ENCODE measurements at regions not wholly inside any gene's neighbourhood (a gene's known extent, or its start where the extent isn't known, plus 50 kb on each side); places are given as distances from the start of the nearest gene placed in this dataset.

DNA sequence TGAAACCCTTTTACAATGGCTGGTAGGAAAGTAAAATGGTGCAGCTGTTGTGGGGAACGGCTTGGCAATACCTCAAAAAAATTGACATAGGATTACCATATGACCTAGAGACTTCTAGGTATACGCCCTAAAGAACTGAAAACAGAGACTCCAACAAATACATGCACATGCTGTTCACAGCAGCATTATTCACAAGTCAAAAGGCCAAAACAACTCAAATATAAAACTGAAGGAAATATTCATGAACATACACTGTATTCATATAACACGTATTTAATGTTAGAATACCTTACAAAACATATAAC, 74.6 kb downstream of the FOXA2 start:
- H4K20me1 ChIP-seq (replicated peaks; ENCODE audit: control insufficient read depth, insufficient read depth, low read length) = no peaks in the 10 kb centered on the region
- no peak overlapping the region; the same call in 1 of the 2 replicates for H2AFZ ChIP-seq (ENCODE audit: low read depth, low read length)
- TF ChIP-seq SOX6 (IDR thresholded peaks at IDR 0.05) = no peak
- 0 out of 2 replicates have a peak, but pooled peaks have one; percentile 1 for TF ChIP-seq ESRRA (IDR thresholded peaks at IDR 0.05; ENCODE audit: borderline replicate concordance, low read depth)
- CTCF ChIA-PET (ENCODE audit: low intra/inter-chr PET ratio) = no interaction called here
- BruUV-seq (replicated peaks) = no TSS peak
- no peaks in the 10 kb centered on the region for H3K36me3 ChIP-seq (ENCODE audit: control insufficient read depth, insufficient read depth, low read length)
- no peak for ATAC-seq
- no peak overlapping the region for H3K4me3 ChIP-seq
- no peak for FAIRE-seq
- peaks cover 0 to 1% of the 10 kb centered on the region in 2 experiments; a peak in 1 of 5 replicates for H3K27me3 ChIP-seq (ENCODE audit: control insufficient read depth in 2 of 2, insufficient read depth in 2 of 2, low read length in 2 of 2)
- no peaks in the 10 kb centered on the region for H3K9me1 ChIP-seq (ENCODE audit: control insufficient read depth, insufficient read depth, low read length)
- POLR2A ChIA-PET = interaction anchor here (0.6 kb wide), 1 partner anchor 75 kb away, joined by 4 read pairs; no protein-coding TSS in a partner anchor
- DNase-seq (ENCODE audit: extremely low read depth in 1 of 4, low spot score in 3 of 4) = no peak
- H3K9ac ChIP-seq (ENCODE audit: insufficient read depth in 1 of 2, low read depth in 2 of 2, low read length in 2 of 2) = no peak overlapping the region
- no peaks in the 10 kb centered on the region for H3K79me2 ChIP-seq (ENCODE audit: control insufficient read depth, insufficient read depth, low read length)
- no peak overlapping the region for H3K27ac ChIP-seq (ENCODE audit: extremely low read depth, low read depth, low read length)
- in situ Hi-C loops (cut with MboI) (no loop called here), intact Hi-C loops (cut with micrococcal nuclease) (no loop called here)
- no peak overlapping the region for H3K4me2 ChIP-seq (ENCODE audit: insufficient read depth, low read length)
- peaks cover 3 to 10% of the 10 kb centered on the region in 2 experiments; a peak in 3 of 5 replicates for H3K4me1 ChIP-seq (replicated peaks in 1 of 2; ENCODE audit: control insufficient read depth in 2 of 2, insufficient read depth in 2 of 2, low read length in 2 of 2)
- no peaks in the 10 kb centered on the region for H3K9me3 ChIP-seq (replicated peaks; ENCODE audit: control insufficient read depth, insufficient read depth, low read depth, low read length)
- 51% methylated on average over 3 of the region's 3 CpGs for WGBS (ENCODE audit: insufficient coverage, low coverage, missing lambda C conversion rate)

DNA sequence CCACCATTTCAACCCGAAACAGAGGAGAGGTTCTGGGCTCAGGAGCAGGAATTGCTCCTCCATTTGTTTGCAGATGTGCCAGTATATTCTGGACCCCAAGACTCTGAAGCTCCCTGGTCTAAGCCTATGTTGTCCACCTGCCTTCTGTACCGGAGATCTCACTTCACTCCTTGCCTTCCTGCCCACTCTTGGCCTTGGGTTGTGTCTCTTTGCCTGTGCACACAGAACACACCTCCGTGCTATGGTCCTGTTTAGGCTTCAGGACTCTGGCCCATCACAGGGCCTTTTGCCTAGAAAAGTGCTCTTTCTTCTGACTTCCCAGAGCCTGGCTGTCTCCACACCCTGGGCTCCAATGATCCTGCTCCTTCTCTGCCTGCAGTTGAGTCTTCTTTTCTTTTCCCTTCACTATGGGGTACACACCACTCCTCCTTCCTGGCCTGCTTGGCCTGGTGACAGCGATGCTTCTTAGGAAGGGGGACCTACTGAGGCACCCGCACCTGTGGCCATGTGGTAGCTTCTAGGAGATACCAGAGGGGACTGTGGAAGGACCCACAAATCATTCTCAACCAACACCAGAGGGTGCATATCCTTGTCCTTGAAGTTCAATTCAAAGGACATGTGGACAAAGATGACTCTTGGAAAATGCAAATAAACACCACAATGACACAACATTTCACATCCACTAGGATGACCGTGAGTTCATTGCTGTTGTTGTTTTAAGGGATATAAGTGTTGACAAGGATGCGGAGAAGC, 75.1 kb downstream of the FOXA2 start:
- BruUV-seq (replicated peaks) = no TSS peak
- Histone ChIP-seq H3K27me3 (ENCODE audit: control insufficient read depth in 2 of 2, insufficient read depth in 2 of 2, low read length in 2 of 2) (peaks cover 0 to 3% of the 10 kb centered on the region in 2 experiments; a peak in 1 of 5 replicates), H3K36me3 (ENCODE audit: control insufficient read depth, insufficient read depth, low read length) (no peaks in the 10 kb centered on the region), H3K4me2 (ENCODE audit: insufficient read depth, low read length) (no peak overlapping the region), H3K9ac (ENCODE audit: insufficient read depth in 1 of 2, low read depth in 2 of 2, low read length in 2 of 2) (no peak overlapping the region), H4K20me1 (replicated peaks; ENCODE audit: control insufficient read depth, insufficient read depth, low read length) (no peaks in the 10 kb centered on the region), H3K9me3 (replicated peaks; ENCODE audit: control insufficient read depth, insufficient read depth, low read depth, low read length) (no peaks in the 10 kb centered on the region), H3K79me2 (ENCODE audit: control insufficient read depth, insufficient read depth, low read length) (no peaks in the 10 kb centered on the region), H2AFZ (ENCODE audit: low read depth, low read length) (no peak overlapping the region; the same call in 1 of the 2 replicates), H3K27ac (ENCODE audit: extremely low read depth, low read depth, low read length) (no peak overlapping the region), H3K4me1 (replicated peaks in 1 of 2; ENCODE audit: control insufficient read depth in 2 of 2, insufficient read depth in 2 of 2, low read length in 2 of 2) (peaks cover 3 to 10% of the 10 kb centered on the region in 2 experiments; a peak in 3 of 5 replicates), H3K9me1 (ENCODE audit: control insufficient read depth, insufficient read depth, low read length) (no peaks in the 10 kb centered on the region), H3K4me3 (no peak overlapping the region)
- 49% methylated on average over 7 of the region's 7 CpGs for WGBS (ENCODE audit: insufficient coverage, low coverage, missing lambda C conversion rate)
- ATAC-seq (no peak), FAIRE-seq (no peak), DNase-seq (ENCODE audit: extremely low read depth in 1 of 4, low spot score in 3 of 4) (no peak)
- TF ChIP-seq ESRRA (IDR thresholded peaks at IDR 0.05; ENCODE audit: borderline replicate concordance, low read depth) = peak; percentile 61
- TF ChIP-seq, protein P1, sequence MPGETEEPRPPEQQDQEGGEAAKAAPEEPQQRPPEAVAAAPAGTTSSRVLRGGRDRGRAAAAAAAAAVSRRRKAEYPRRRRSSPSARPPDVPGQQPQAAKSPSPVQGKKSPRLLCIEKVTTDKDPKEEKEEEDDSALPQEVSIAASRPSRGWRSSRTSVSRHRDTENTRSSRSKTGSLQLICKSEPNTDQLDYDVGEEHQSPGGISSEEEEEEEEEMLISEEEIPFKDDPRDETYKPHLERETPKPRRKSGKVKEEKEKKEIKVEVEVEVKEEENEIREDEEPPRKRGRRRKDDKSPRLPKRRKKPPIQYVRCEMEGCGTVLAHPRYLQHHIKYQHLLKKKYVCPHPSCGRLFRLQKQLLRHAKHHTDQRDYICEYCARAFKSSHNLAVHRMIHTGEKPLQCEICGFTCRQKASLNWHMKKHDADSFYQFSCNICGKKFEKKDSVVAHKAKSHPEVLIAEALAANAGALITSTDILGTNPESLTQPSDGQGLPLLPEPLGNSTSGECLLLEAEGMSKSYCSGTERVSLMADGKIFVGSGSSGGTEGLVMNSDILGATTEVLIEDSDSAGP (CRISPR knock-in tag; IDR thresholded peaks at IDR 0.05) = no peak
- POLR2A ChIA-PET = interaction anchor here (0.6 kb wide), 1 partner anchor 75 kb away, joined by 4 read pairs; no protein-coding TSS in a partner anchor
- CTCF ChIA-PET (ENCODE audit: low intra/inter-chr PET ratio) = no interaction called here
- in situ Hi-C loops (cut with MboI) (no loop called here), intact Hi-C loops (cut with micrococcal nuclease) (no loop called here)

All from K562 (cell line).